GM18519 (cell line): ENCODE measurements at regions not wholly inside any gene's neighbourhood (a gene's known extent, or its start where the extent isn't known, plus 50 kb on each side); places are given as distances from the start of the nearest gene placed in this dataset.
"Not testable (repeated sequence)": the region's sequence is repeated elsewhere in the genome, so short reads cannot be mapped to it uniquely, and the experiment has no call there.

Experiments
- ATAC-seq: cut with Tn5 transposase; IDR thresholded peaks from one replicate; pipeline ENCODE4 v1.9.1; 2021; ENCODE audit warnings: mild to moderate bottlenecking, moderate library complexity; ENCODE audit not compliant: unreplicated experiment, low FRiP score

DNA sequence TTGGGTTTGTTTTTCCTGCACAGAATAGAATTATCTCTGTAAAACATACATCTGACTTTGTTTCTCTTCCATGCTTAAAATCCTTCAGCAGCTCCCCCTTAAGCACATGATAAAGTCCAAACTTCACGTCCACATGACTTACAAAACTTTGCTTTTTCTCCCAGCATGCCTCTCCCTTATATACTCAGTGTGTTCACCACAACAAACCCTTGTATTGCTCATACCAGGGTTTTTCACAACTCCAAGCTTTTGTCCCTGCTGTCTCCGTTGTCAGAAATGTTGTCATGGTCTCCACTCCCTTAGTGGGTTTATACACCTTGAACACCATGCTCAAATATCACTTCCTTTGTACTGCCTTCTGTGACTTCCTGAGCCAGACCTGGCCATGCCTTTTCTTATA lies 91.1 kb upstream of the MITF start:
- no peak for ATAC-seq

DNA sequence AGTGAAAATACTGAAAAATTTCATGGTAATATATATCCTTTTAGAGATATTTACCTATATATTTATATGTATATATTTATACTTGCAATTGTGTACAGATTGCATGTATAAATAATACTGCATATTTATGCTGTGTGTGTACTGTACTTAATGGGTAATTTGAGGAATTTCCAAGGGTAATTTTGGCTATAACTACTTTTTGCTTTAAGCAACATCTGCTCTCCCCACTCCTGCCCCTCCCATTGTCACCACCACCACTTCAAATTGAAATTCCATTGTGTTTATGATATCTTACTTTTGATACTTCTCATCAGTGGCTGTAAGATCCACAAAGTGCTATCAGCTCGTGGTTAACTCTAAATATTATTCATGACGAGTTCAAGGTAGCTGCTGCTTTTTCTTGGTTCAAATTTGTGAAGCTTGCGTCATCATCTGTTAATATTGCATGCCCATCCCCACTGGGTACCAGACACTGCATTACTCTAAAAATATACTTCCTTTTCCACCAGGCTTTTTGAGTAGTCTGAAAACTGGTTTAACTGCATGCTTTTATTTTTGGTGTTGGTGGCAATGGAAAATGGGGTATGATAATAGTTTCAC lies 91.7 kb upstream of the MITF start:
- no peak for ATAC-seq

DNA sequence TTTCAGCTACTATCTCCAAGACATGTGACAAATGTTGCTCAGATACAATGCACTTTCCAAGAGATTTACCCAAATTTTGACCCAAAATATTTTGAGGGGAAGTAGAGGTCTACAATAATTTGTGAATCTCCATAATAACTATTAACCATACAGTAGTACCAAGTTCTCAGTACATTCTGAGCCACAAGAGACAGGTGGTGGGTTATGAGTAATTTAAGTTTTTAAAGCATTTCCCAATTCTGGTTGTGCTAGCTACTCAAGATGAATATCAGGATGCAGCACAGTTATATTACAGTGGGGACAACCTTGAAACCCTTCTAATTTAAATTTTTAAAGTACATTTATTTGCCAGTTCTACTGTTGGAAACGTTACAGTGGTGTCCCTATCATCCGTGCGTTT lies 92.2 kb upstream of the MITF start:
- ATAC-seq = no peak

DNA sequence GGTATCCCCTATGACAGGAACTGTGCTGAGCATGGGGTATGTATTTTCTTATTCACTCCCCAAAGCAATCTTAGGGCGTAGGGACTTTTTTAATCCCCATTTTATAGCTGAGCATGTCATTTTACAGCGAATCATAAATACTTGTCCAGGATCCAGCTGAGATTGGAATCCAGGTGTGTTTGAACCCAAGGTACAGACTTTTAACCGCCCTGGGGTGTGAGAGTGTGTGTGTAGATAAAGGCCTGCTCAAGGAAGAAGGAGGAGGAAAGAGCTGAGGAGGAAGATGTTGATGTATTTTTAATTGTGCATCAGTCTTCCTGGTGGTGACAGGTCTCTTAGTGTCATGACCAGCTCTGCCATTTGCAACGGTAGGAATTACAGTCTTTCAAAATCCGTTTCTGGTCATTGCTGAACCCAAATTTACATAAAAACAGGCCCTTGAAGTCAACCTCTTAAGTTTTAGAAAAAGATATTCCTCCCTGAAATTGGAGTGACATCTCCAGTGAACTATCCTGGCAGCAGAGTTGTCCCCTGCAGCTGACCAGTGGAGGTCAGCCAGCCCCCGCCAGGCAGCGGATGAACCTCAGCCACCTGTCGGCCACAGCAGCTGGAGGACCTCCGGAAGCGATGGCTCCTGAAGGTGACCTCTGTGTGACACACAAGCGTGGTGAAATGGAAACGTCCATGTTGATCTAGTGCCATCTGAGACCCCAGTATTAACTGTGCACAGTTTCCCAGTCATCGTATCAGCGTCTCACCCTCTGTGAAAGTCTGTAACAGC lies 92.8 kb upstream of the MITF start:
- no peak for ATAC-seq

GRCh38 chr3:69642606-69643005 lies 96.7 kb upstream of the MITF start:
- no peak for ATAC-seq

DNA sequence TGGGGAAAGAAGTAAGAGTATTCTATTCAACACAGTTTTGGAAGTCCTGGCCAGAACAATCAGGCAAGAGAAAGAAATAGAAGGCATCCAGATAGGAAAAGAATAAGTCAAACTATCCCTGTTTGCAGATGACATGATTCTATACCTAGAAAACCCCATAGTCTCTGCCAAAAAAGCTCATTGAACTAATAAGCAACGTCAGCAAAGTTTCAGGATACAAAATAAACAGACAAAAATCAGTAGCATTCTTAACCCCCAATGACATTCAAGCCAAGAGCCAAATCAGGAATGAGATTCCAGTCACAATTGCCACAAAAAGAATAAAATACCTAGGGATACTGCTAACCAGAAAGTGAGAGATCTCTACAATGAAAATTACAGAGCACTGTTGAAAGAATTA lies 99.4 kb upstream of the MITF start:
- no peak for ATAC-seq

DNA sequence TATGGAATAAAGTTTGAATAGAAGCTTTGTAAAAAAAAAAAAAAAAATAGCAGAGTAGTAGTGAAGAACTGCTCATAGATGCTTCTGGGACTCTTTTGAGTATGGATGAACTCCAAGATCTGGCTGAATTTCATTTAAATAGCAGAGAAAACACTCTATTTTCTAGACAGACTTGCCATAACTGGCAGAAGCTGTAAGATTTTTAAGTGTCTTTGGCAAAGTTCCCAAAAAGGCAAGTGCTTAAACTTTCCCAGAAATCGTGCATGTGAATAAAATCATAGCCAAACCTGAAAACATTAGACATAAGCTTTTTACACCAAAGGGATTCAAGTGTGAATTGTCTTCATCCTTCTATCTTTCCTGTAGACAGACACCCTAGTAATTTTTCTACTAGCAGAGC lies 110.3 kb upstream of the MITF start:
- ATAC-seq = no peak

DNA sequence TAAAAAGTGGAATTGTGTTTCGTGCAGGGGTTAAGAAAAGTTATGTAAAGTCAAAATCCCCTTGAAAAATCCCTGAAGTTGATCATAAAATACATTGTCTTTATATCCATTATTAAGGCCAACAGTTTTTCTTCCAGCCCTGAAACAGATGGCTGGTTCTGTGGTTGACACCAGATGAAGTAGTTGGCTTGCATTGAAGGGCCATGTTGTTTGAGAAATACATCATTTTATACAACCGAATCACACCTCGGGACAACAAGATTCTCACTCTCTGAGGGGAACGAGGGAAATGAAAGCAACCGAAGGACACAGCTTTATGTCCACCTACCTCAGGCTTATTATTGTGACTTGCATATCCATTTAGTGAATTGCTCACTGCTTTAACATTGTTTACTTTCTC lies 126.0 kb upstream of the MITF start:
- no peak for ATAC-seq

DNA sequence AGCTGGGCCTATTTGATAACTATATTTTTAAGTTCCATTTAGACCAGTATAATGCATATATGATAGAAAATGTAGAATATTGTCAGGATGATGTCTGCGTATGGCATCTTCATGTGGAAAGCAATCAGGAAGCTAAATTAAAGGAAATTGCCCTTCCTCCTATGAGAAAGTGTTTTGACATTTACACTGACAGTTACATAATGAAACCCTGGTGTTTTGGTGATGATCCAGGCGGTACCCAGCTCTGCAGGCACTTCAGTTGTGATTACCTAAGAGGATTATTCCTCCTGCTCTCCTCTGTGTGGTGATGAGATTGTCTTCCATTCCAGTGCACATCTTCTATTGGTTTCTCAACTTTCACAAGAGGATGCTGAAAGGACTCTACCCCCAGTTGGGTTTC lies 126.5 kb upstream of the MITF start:
- no peak for ATAC-seq

DNA sequence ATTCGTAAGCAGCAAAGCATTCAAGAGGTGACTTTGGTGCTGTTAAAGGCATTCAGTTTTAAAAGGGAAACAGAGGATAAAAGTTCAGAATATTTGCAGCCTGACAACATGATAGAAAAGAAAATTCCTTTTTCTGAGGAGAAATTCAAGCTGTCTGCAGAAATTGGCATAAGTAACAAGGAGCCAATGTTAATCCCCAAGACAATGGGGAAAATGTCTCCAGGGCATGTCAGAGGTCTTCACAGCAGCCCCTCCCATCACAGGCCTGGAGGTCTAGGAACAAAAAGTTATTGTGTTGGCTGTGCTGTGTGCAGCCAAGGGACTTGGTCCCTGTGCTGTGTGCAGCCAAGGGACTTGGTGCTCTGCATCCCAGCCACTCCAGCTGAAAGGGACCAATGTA lies 129.7 kb upstream of the MITF start:
- not testable (repeated sequence) for ATAC-seq

DNA sequence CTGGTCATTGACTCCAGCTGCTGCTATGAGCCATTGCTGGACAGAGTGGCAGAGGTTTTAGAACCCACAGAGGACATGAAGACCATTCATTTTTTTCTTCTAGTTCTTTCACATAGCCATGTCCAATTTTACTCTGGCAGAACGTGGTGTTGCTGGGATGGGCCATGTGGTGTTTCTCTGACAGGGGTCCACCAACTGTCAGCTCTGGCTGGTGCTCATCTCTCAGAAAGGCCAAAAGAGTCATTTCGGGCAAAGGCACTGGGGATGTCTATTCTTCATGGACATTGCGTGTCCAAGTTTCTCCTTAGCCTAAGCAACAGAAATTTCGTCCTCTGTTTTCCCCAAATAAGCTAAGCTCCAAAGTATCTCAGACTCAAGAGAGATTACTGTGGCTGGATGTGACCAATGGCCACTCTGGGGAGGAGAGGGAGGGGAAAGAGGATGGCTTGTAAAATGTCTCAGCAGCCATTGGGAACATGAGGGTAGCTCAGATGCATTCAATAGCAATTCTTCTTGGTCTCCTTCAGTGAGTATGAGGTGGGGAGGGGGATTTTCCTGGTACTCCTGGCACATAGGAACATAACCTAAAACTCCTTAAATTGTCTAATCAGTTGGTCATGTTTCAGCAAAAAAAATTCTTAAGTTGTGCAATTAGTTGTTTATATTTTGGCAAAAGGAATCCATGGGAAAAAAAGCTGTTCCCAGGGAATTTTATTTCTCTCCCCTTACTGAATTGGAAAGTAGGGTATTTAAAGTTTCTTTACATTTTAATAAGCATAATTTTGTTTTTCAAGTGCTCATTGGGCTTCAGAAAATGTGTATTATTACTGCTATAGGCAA lies 131.6 kb upstream of the MITF start:
- no peak for ATAC-seq

GRCh38 chr3:69605867-69606266 lies 133.4 kb upstream of the MITF start:
- ATAC-seq = no peak

DNA sequence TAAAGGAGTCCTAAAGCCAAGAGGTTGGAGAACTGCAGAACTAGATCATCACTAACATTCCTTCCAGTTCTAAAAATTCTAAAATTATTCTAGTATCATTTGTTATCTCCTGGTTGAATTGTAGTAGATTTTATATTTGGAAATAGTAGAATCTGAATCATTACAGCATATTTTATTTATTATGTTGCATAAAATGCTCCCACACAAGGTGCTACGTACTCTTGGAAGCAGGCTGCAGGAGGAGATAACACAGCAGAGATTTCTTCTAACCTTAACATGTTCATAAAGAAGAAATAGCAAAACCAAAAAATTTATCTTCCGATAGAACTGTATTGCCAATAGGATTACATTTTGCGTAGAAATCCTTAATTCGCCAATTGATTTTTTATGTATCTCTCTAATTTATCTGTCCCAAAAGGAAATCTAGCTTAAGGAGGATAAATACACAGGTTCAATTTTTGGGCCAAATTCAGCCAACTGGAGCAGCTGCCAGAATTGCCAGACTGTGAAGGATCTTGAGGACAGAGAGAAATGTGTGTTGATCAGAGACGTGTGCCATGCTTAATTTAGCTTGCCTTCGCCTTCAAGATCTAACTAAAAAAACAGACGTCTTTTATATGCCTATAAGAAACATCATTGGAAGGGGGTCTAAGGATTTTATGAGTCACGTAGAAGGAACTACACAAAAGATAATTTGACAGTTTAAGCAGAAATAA lies 134.4 kb upstream of the MITF start:
- ATAC-seq = no peak

GRCh38 chr3:69602112-69602511 lies 137.2 kb upstream of the MITF start:
- no peak for ATAC-seq

- no peak for ATAC-seq
Observed at GRCh38 chr3:69594286-69594685, 145.0 kb upstream of the MITF start.

- no peak for ATAC-seq
Observed at GRCh38 chr3:69591164-69591736, 148.0 kb upstream of the MITF start.

DNA sequence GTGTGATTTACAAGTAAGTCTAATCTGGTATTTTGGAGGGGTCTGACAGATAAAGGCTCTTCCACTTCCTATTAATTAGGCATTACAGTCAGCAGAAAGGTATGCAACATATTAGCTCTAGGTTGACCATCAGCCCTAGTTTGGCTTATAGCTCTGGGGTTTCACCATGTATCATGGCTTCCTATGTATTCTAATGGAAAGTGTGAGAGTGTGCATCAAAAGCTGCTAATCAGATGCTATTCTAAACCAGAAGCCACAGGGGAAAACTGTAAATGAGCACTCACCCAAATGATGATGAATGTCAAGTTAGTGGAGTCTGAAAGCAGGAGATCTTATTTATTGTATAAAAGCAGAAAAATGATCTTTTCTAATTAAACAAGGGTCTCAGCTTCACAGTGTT lies 149.2 kb upstream of the MITF start:
- no peak for ATAC-seq

GRCh38 chr3:69588170-69588569 lies 151.1 kb upstream of the MITF start:
- no peak for ATAC-seq

DNA sequence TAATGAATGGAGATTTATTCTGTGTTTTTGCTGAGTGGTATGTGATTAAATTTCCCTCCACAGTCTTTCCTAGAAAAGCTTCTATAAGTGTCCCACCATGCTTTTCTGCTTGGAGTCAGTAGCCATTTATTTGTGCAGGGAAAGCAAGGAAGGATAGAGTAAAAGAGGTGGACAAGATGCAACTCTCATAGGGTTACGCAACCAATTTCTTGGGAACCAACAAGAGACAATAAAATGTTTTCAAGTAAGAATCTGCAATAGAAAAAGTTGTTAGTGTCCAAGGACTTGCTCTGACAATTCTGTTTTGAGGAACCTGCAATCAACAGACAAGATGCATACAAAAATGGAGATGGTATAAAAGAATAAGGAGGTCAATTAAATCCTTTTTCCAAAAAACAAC lies 153.8 kb upstream of the MITF start:
- ATAC-seq = no peak

GRCh38 chr3:69582044-69582443 lies 157.2 kb upstream of the MITF start:
- no peak for ATAC-seq
